Esophagus squamous epithelium (tissue), 4 donors: ENCODE measurements at regions not wholly inside any gene's neighbourhood (a gene's known extent, or its start where the extent isn't known, plus 50 kb on each side); places are given as distances from the start of the nearest gene placed in this dataset.

Experiments
- POLR2A ChIP-seq, 4 donors: fragments of 450-650 bp; IDR thresholded peaks; one replicate each; pipeline ENCODE4 v1.6.1; 2017; ENCODE audit warnings: antibody characterized with exemption in 4 of 4, mild to moderate bottlenecking in 4 of 4, moderate library complexity in 3 of 4
- TF ChIP-seq, protein P1 (sequence below), 6 experiments: fragments of 450-650 bp in 4 of 6; fragments of 200-600 bp in 2 of 6; sonication (generic) in 2 of 6; IDR thresholded peaks; one replicate each; pipeline ENCODE4 v1.5.1; 2016 to 2019; ENCODE audit warnings: antibody characterized with exemption in 6 of 6, mild to moderate bottlenecking in 4 of 6, moderate library complexity in 4 of 6

DNA sequence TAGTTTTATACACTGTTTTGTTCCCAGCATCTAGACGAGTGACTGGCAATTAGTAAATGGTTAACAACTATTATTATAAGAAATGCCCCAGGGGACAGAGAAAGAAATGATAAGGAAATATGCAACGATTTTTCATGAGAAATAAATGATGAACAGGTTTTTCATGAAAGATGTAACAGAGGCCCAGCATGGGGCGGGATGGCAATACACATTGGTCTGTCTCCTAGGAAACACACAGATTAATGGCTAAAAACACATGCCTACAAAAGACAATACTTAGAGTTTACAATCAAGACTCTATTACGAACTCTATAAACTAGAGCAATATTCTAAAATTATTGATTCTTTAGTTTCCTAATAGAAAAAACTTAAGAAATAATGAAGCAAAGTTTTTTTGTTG lies 441.5 kb upstream of the CDH9 start:
- TF ChIP-seq, protein P1, sequence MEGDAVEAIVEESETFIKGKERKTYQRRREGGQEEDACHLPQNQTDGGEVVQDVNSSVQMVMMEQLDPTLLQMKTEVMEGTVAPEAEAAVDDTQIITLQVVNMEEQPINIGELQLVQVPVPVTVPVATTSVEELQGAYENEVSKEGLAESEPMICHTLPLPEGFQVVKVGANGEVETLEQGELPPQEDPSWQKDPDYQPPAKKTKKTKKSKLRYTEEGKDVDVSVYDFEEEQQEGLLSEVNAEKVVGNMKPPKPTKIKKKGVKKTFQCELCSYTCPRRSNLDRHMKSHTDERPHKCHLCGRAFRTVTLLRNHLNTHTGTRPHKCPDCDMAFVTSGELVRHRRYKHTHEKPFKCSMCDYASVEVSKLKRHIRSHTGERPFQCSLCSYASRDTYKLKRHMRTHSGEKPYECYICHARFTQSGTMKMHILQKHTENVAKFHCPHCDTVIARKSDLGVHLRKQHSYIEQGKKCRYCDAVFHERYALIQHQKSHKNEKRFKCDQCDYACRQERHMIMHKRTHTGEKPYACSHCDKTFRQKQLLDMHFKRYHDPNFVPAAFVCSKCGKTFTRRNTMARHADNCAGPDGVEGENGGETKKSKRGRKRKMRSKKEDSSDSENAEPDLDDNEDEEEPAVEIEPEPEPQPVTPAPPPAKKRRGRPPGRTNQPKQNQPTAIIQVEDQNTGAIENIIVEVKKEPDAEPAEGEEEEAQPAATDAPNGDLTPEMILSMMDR (IDR thresholded peaks at IDR 0.05): no peak
- TF ChIP-seq POLR2A (IDR thresholded peaks at IDR 0.05): no peak
